ENCODE measurements at regions not wholly inside any gene's neighbourhood (a gene's known extent, or its start where the extent isn't known, plus 50 kb on each side); places are given as distances from the start of the nearest gene placed in this dataset.
A peak's percentile ranks its signal among the peaks of the same experiment; 100 is the strongest.

- no peak for DNase-seq
These were observed 310.1 kb upstream of the MSX2 start for GRCh38 chr5:174414315-174414710.

- peak in 1 of 2 experiments; percentile 48 for DNase-seq
These were observed 305.4 kb upstream of the MSX2 start for GRCh38 chr5:174418809-174419539.

- DNase-seq, result peak; percentile 59 to 86
These were observed 304.7 kb upstream of the MSX2 start for GRCh38 chr5:174419540-174420132.

GRCh38 chr5:174420651-174421407, 303.6 kb upstream of the MSX2 start:
- no peak for DNase-seq

- no peak for DNase-seq
These were observed 303.0 kb upstream of the MSX2 start for GRCh38 chr5:174421408-174421805.

- DNase-seq, result no peak
These were observed 300.8 kb upstream of the MSX2 start for GRCh38 chr5:174423558-174423957.

- no peak for DNase-seq
These were observed 299.9 kb upstream of the MSX2 start for GRCh38 chr5:174424219-174425053.

GRCh38 chr5:174425271-174425963, 299.0 kb upstream of the MSX2 start:
- no peak for DNase-seq

- no peak for DNase-seq
These were observed 298.5 kb upstream of the MSX2 start for GRCh38 chr5:174425964-174426290.

- DNase-seq, result no peak
These were observed 298.0 kb upstream of the MSX2 start for GRCh38 chr5:174426388-174426787.

- DNase-seq, result no peak
These were observed 297.5 kb upstream of the MSX2 start for GRCh38 chr5:174426851-174427250.

GRCh38 chr5:174427304-174427703, 297.1 kb upstream of the MSX2 start:
- DNase-seq, result no peak

- DNase-seq, result no peak
These were observed 295.5 kb upstream of the MSX2 start for GRCh38 chr5:174428895-174429294.

- no peak for DNase-seq
These were observed 293.4 kb upstream of the MSX2 start for GRCh38 chr5:174430940-174431339.

- no peak for DNase-seq
These were observed 292.9 kb upstream of the MSX2 start for GRCh38 chr5:174431504-174431903.

GRCh38 chr5:174433098-174433497, 291.3 kb upstream of the MSX2 start:
- no peak for DNase-seq

GRCh38 chr5:174436750-174437149, 287.6 kb upstream of the MSX2 start:
- DNase-seq, result no peak

- no peak for DNase-seq
These were observed 279.7 kb upstream of the MSX2 start for GRCh38 chr5:174444479-174445188.

- DNase-seq, result no peak
These were observed 277.9 kb upstream of the MSX2 start for GRCh38 chr5:174446446-174446845.

GRCh38 chr5:174446988-174447387, 277.4 kb upstream of the MSX2 start:
- DNase-seq, result no peak

GRCh38 chr5:174448041-174448440, 276.3 kb upstream of the MSX2 start:
- DNase-seq, result no peak

GRCh38 chr5:174448662-174449061, 275.7 kb upstream of the MSX2 start:
- no peak for DNase-seq
